ENCODE measurements at regions not wholly inside any gene's neighbourhood (a gene's known extent, or its start where the extent isn't known, plus 50 kb on each side); places are given as distances from the start of the nearest gene placed in this dataset.
"Not testable (repeated sequence)": the region's sequence is repeated elsewhere in the genome, so short reads cannot be mapped to it uniquely, and the experiment has no call there.

- no peak for DNase-seq
These were observed 126.0 kb upstream of the KCNJ6 start for GRCh38 chr21:38042246-38042645.

GRCh38 chr21:38048167-38048566, 131.9 kb upstream of the KCNJ6 start:
- no peak for DNase-seq

GRCh38 chr21:38054334-38054733, 138.1 kb upstream of the KCNJ6 start:
- no peak for DNase-seq

GRCh38 chr21:38056481-38056880, 140.2 kb upstream of the KCNJ6 start:
- no peak for DNase-seq

- DNase-seq: no peak
These were observed 141.4 kb upstream of the KCNJ6 start for GRCh38 chr21:38057626-38058025.

- no peak for DNase-seq
These were observed 144.3 kb upstream of the KCNJ6 start for GRCh38 chr21:38060533-38060932.

GRCh38 chr21:38067086-38067739, 151.0 kb upstream of the KCNJ6 start:
- no peak for DNase-seq

GRCh38 chr21:38072489-38072888, 156.2 kb upstream of the KCNJ6 start:
- DNase-seq: no peak

- no peak for DNase-seq
These were observed 159.8 kb upstream of the KCNJ6 start for GRCh38 chr21:38075833-38076587.

- no peak for DNase-seq
These were observed 161.3 kb upstream of the KCNJ6 start for GRCh38 chr21:38077569-38077968.

GRCh38 chr21:38080888-38081287, 164.6 kb upstream of the KCNJ6 start:
- no peak for DNase-seq

- no peak for DNase-seq
These were observed 165.5 kb upstream of the KCNJ6 start for GRCh38 chr21:38081708-38082107.

- no peak for DNase-seq
These were observed 166.8 kb upstream of the KCNJ6 start for GRCh38 chr21:38082936-38083485.

- no peak for DNase-seq
These were observed 167.3 kb upstream of the KCNJ6 start for GRCh38 chr21:38083535-38083934.

GRCh38 chr21:38086580-38086979, 170.2 kb upstream of the KCNJ15 start:
- DNase-seq: no peak

GRCh38 chr21:38088916-38089762, 167.7 kb upstream of the KCNJ15 start:
- no peak for DNase-seq

- DNase-seq: no peak
These were observed 167.1 kb upstream of the KCNJ15 start for GRCh38 chr21:38089763-38090046.

- not testable (repeated sequence) for DNase-seq
These were observed 165.7 kb upstream of the KCNJ15 start for GRCh38 chr21:38091061-38091460.

GRCh38 chr21:38092051-38092450, 164.7 kb upstream of the KCNJ15 start:
- DNase-seq: no peak

- no peak for DNase-seq
These were observed 161.6 kb upstream of the KCNJ15 start for GRCh38 chr21:38095220-38095619.

GRCh38 chr21:38097789-38098188, 159.0 kb upstream of the KCNJ15 start:
- DNase-seq: no peak

GRCh38 chr21:38112219-38112789, 144.5 kb upstream of the KCNJ15 start:
- no peak for DNase-seq

- no peak for DNase-seq
These were observed 142.0 kb upstream of the KCNJ15 start for GRCh38 chr21:38114717-38115333.
